SJCRH30 (cell line): ENCODE measurements at regions not wholly inside any gene's neighbourhood (a gene's known extent, or its start where the extent isn't known, plus 50 kb on each side); places are given as distances from the start of the nearest gene placed in this dataset.

ENCODE experiments used
- DNase-seq, 2 experiments: peaks; one replicate each; pipeline ENCODE4 v3.0.0-alpha.2; 2015 to 2020
- H3K27ac ChIP-seq: fragments of 250-450 bp; sonication (Bioruptor Pico); 2 replicates; pipeline ENCODE4 v1.5.1; 2020; ENCODE audit warnings: mild to moderate bottlenecking, moderate library complexity
- H3K27me3 ChIP-seq: fragments of 250-450 bp; sonication (Bioruptor Pico); 2 replicates; pipeline ENCODE4 v1.5.1; 2020; ENCODE audit warnings: mild to moderate bottlenecking, moderate library complexity
- H3K36me3 ChIP-seq: fragments of 250-450 bp; sonication (Bioruptor Pico); 2 replicates; pipeline ENCODE4 v1.5.1; 2020; ENCODE audit warnings: mild to moderate bottlenecking, moderate library complexity
- H3K4me1 ChIP-seq: fragments of 250-450 bp; sonication (Bioruptor Pico); 2 replicates; pipeline ENCODE4 v1.5.1; 2020; ENCODE audit warnings: mild to moderate bottlenecking, moderate library complexity
- H3K4me3 ChIP-seq: fragments of 250-450 bp; sonication (Bioruptor Pico); 2 replicates; pipeline ENCODE4 v1.5.1; 2020; ENCODE audit warnings: mild to moderate bottlenecking, moderate library complexity
- H3K9me3 ChIP-seq: fragments of 250-450 bp; sonication (Bioruptor Pico); replicated peaks from 2 replicates; pipeline ENCODE4 v1.5.1; 2020; ENCODE audit warnings: mild to moderate bottlenecking, moderate library complexity

DNA sequence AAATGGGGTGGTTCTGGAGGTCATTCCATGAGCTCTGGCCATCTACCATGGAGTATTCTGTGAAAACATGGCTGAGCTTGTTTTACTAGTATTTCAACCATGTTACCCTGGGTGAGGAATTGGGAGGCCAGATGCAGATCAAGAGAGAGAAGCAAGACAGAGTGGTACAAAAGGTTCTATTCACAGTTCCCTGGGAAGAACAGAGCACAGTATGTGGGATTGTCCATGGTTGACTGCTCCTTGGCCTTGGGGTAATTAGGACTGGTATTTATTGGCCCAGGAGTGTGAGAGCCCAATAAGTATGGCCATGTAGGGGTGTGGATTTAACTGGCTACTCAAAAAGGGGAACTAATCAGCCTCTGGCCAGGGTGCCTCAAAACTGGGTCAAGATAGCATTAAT lies 239.7 kb upstream of the GATB start:
- Histone ChIP-seq H3K36me3 (no peaks in the 10 kb centered on the region), H3K27ac (no peak overlapping the region), H3K4me1 (no peaks in the 10 kb centered on the region), H3K4me3 (no peak overlapping the region), H3K27me3 (no peaks in the 10 kb centered on the region), H3K9me3 (no peaks in the 10 kb centered on the region)
- DNase-seq, result no peak

DNA sequence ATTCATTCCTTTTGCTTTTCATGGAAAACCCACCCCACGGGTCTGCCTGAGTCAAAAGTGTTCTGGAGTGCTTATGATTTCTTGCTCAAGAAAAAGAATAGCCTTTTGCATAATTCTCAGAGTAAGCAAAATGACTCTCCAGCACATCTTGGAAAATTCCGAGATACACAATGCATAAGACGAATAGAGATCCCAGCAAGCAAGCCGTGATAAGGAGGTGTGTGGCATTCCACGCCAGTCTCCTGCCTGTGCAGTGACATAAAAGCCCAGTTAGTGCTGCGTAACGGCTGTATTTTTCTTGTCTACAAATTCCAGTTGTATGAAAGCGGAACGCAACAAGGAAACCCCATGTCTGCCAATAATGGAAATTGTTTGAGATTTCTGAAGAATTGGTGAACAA lies 237.9 kb upstream of the GATB start:
- no peak for DNase-seq
- no peaks in the 10 kb centered on the region for H3K9me3 ChIP-seq
- no peak overlapping the region for H3K4me3 ChIP-seq
- no peak overlapping the region for H3K27ac ChIP-seq
- no peaks in the 10 kb centered on the region for H3K27me3 ChIP-seq
- no peaks in the 10 kb centered on the region for H3K4me1 ChIP-seq
- no peaks in the 10 kb centered on the region for H3K36me3 ChIP-seq

DNA sequence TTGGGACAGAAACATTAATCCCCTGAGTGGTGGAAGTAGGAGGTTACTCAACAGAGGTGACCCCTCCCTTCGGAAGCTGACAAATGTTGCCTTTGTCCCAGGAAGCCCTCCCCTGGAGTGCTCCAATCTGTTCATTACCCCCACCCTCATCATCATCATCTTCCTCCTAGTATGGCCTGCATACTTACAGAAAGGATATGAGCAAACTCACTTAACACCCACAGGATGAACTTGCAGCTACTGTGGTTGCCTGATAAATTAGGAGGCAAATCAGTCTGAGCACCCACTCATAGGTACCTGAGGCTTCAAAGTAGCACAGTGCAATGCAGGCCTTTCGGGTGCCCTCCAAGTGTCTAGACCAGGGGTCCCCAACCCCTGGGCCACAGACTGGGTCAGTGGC lies 236.7 kb upstream of the GATB start:
- DNase-seq, result no peak
- Histone ChIP-seq H3K36me3 (no peaks in the 10 kb centered on the region), H3K9me3 (no peaks in the 10 kb centered on the region), H3K4me1 (no peaks in the 10 kb centered on the region), H3K4me3 (no peak overlapping the region), H3K27ac (no peak overlapping the region), H3K27me3 (no peaks in the 10 kb centered on the region)

DNA sequence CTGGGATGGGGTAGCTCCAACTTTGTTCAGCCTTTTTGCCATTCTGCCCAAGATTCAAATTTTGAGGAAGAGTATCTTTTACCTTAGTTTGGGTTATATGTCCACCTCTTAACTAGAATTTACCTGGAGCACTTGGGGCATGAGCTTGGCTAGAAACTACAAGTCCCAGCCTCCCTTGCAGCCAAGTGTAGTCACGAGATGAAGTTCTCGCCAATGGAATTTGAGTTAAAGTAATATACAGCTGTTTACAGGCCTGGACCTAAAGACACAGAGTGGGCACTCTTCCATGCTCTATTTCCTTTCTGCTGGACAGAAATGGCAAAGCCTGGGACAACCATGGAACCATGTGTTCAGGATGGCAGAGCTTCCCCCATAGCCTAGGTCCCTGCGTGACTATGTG lies 233.6 kb upstream of the GATB start:
- Histone ChIP-seq H3K27ac (no peak overlapping the region), H3K9me3 (no peaks in the 10 kb centered on the region), H3K4me1 (no peaks in the 10 kb centered on the region), H3K27me3 (no peaks in the 10 kb centered on the region), H3K4me3 (no peak overlapping the region), H3K36me3 (no peaks in the 10 kb centered on the region)
- no peak for DNase-seq

DNA sequence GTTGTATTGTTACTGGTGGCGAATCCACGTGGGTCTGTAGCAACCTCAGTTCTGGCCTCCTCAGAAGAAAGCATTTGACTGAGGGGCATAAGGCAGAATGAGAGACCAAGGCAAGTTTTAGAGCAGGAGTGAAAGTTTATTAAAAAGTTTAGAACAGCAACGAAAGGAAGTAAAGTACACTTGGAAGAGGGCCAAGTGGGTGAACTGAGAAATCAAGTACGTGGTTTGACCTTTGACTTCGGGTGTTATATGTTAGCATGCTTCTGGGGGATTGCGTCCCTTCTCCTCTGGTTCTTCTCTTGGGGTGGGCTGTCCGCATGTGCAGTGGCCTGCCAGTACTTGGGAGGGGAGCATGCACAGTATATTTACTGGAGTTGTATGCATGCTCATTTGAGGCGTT lies 232.7 kb upstream of the GATB start:
- Histone ChIP-seq H3K27me3 (no peaks in the 10 kb centered on the region), H3K36me3 (no peaks in the 10 kb centered on the region), H3K27ac (no peak overlapping the region), H3K4me3 (no peak overlapping the region), H3K9me3 (no peaks in the 10 kb centered on the region), H3K4me1 (no peaks in the 10 kb centered on the region)
- DNase-seq, result no peak

DNA sequence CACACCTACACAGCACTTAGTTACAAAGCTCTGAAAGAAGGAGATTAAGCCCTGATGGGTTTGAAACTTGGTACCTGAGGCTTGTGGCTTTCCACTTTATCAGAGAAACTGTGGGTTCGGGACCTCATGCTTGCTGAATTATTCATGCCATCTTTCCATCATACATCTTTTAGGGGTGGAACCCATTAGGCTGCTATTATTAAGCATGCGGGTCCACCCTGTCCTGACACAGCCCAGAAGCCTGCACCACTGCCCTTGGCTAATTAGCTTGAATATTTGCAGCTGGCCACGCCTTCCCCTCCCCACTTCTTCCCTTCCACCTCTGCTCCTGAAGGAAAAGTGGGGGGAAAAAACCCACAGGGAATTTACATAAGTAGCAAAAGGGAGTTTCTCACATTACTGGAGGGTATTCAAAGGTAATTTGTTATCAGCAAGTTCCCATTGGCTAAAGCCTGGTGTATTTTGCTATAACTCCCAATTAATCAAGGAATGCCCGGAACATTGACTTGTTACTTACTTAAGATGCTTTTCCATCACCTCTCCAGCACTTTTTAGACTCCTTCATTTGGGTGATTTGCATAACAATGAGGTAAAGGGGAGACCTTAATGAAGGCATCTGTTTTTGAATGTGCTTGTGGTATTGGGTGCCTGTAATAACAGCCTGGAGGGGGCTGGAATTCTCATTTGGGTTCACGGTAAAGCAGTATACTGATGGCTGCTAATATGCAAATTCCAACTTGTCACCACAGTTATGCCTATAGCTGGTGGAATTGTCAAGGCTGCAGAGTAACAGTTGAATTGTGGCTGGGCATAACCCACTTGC lies 231.7 kb upstream of the GATB start:
- Histone ChIP-seq H3K4me3 (no peak overlapping the region), H3K27ac (no peak overlapping the region), H3K27me3 (no peaks in the 10 kb centered on the region), H3K36me3 (no peaks in the 10 kb centered on the region), H3K4me1 (no peaks in the 10 kb centered on the region), H3K9me3 (no peaks in the 10 kb centered on the region)
- DNase-seq, result no peak

DNA sequence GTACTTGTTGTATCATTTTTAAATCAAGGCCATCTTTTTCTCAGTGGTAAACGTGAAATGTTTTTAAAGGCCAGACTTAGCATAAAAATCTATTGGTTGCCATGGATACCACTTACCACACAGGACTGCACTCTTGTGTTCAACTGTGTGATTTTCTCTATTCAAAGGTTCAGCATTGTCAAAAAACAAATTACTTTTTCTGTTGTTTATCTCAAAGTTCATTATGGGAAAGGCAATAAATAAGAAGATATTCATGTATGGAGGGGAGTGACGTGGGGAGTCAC lies 231.0 kb upstream of the GATB start:
- Histone ChIP-seq H3K36me3 (no peaks in the 10 kb centered on the region), H3K9me3 (no peaks in the 10 kb centered on the region), H3K27ac (no peak overlapping the region), H3K27me3 (no peaks in the 10 kb centered on the region), H3K4me1 (no peaks in the 10 kb centered on the region), H3K4me3 (no peak overlapping the region)
- DNase-seq, result no peak

DNA sequence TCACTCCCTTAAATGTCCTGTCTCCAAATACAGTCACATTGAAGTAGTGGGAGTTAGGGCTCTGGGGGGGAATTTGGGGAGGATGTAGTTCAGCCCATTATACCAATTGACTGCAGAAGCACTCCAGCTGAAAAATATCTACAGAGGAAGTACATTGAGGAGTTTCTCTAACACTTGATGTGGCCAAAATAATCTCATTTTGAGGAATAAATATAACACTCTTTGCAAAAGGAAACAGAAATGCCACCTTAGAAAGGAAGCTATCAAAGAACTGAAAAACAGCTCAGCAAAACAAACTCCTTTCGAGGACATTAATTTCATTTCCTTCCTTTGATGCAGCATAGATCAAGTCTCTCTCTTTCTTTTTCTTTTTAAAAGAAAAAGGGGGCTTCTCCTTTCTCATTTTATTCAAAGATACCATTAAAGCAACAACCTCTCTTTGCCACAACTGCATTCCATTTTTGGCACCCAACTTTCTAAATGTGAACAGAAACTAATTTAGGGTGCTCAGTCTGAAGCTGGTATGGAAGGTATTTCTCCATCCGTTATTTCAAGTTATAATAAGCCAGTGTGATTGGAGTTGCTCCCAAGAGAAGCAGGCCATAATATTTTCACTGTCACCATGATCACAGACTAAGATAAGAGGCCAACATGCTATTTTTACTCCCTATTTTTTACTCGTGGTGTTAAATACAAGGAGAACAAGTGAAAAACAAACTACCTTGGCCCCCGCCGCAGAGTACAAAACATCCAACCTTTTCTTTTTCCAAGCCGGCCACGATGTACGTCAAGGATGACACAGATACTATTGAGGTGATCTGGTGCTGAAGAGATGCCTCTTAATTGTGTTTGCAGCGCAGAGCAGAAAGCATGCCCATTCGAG lies 230.4 kb upstream of the GATB start:
- H3K36me3 ChIP-seq, result no peaks in the 10 kb centered on the region
- H3K27me3 ChIP-seq, result no peaks in the 10 kb centered on the region
- H3K4me3 ChIP-seq, result no peak overlapping the region
- DNase-seq, result no peak
- no peaks in the 10 kb centered on the region for H3K9me3 ChIP-seq
- H3K4me1 ChIP-seq, result no peaks in the 10 kb centered on the region
- H3K27ac ChIP-seq, result no peak overlapping the region

DNA sequence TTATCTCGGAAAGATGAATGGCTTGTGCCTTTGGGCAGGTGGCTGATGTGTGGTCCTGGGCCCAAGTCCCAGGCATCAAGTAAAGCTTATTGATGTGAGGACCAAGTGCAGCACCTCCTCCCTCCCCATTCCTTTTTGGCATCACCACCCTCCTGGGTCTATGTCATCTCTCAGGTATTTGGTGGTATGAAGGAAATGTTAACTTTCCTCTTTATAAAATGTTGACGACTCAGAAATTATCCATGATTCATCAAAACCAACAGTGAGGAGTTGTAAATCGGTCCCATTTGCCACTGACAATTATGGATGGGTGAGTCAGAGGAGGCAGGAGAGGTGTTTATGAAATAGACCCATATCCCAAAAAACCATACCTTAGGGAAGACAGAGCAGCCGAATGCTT lies 229.4 kb upstream of the GATB start:
- DNase-seq, result no peak
- H3K4me1 ChIP-seq, result no peaks in the 10 kb centered on the region
- H3K27me3 ChIP-seq, result no peaks in the 10 kb centered on the region
- H3K27ac ChIP-seq, result no peak overlapping the region
- H3K9me3 ChIP-seq, result no peaks in the 10 kb centered on the region
- no peak overlapping the region for H3K4me3 ChIP-seq
- no peaks in the 10 kb centered on the region for H3K36me3 ChIP-seq

DNA sequence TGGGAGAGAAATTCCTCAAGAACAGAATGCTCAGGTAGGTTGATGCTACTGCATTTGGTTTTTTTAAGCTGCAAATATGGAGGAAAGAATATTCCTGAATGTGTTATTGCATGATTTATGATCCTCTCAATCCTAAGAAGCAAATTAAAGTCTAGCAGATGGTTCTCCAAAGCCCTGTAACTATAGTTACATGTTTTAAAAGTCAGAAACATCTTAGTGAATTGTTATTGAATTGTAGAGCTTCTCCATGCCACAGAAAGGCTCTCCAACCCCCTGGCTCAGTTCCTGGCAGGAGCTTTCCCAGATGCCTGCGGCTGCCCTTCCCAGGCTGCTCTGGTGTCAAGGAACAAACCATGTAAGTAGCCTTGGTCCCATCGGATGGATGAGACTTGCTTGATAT lies 227.8 kb upstream of the GATB start:
- no peak overlapping the region for H3K27ac ChIP-seq
- no peaks in the 10 kb centered on the region for H3K9me3 ChIP-seq
- H3K4me3 ChIP-seq, result no peak overlapping the region
- no peak for DNase-seq
- no peaks in the 10 kb centered on the region for H3K36me3 ChIP-seq
- no peaks in the 10 kb centered on the region for H3K27me3 ChIP-seq
- no peaks in the 10 kb centered on the region for H3K4me1 ChIP-seq

DNA sequence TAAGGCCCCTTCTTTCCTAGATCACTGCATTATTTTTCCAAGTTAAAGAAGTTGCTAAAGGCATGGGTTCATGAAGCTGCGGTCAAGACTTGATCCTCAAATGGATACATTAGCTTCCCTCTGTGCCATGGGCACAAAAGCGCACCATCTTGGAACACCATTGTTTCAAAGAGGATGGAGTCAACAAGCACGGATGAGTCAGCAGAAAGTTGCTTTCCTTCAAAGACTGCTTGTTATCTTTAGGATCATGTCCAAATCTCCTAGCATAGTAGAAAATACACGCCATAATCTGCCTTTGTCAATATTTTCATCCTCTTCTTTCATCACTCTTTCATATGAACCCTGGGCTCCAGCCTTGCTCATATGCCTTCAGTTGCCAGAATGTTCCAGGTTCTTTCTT lies 226.8 kb upstream of the GATB start:
- Histone ChIP-seq H3K4me1 (no peaks in the 10 kb centered on the region), H3K4me3 (no peak overlapping the region), H3K36me3 (no peaks in the 10 kb centered on the region), H3K27me3 (no peaks in the 10 kb centered on the region), H3K9me3 (no peaks in the 10 kb centered on the region), H3K27ac (no peak overlapping the region)
- no peak for DNase-seq

DNA sequence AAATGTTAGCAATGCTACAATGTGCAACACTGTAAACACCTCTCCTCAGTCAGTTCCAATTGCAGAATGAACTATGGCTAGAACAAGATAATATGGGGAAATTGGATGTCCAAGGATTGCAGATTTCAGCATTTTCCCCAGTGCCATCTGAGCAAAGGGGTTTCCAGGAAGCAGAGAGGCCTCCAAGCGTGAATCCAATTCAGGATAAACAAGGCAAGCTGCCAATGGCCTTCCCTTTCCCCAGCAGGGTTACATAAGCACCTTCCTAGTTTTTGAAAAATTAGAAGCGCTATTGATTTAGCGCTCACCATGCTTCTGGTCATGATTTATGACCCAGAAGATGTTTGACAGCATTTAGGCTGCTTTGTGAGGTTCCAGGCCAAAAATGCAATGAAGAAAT lies 223.0 kb upstream of the GATB start:
- H3K4me1 ChIP-seq, result no peaks in the 10 kb centered on the region
- no peak for DNase-seq
- no peaks in the 10 kb centered on the region for H3K9me3 ChIP-seq
- no peak overlapping the region for H3K27ac ChIP-seq
- H3K36me3 ChIP-seq, result no peaks in the 10 kb centered on the region
- no peaks in the 10 kb centered on the region for H3K27me3 ChIP-seq
- H3K4me3 ChIP-seq, result no peak overlapping the region

DNA sequence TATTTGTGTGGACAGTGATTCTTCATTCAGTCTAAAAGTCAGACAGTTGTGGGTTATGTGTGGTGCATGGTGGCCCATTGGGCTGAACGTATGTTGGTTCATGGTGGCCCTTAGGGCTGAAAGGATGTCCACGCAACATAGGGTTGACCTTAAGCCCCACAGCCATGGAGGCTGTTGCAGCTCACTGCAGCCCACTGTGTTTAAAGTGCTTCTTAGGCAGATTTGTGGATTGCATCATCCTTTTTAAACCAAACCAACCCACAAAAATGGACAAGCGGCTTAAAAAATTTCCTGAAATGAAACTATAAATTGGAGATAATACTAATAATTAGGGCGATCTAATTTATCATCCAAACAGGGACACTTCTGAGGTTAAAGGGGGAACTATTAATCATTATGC lies 219.0 kb upstream of the GATB start:
- no peaks in the 10 kb centered on the region for H3K36me3 ChIP-seq
- H3K27me3 ChIP-seq, result no peaks in the 10 kb centered on the region
- H3K27ac ChIP-seq, result no peak overlapping the region
- DNase-seq, result no peak
- no peaks in the 10 kb centered on the region for H3K4me1 ChIP-seq
- H3K4me3 ChIP-seq, result no peak overlapping the region
- H3K9me3 ChIP-seq, result no peaks in the 10 kb centered on the region

DNA sequence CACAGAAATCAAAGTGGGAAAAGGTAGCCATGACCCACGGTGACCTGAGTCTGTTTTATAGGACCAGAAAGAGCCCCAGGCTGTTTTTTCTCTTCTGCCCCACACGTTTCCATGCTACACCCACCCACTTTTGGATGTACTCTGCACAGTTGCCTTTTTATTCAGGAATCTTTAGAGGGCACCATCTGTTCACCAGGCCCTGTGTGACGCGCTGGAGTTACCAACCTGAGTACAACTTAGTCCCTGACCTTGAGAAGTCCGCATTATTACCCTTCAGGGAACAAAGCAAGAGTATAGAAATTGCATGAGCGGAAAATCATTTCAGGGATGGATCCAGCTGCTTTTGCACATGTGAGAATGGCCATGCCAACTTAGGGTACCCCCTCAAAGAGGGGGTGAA lies 207.8 kb upstream of the GATB start:
- no peaks in the 10 kb centered on the region for H3K9me3 ChIP-seq
- H3K27me3 ChIP-seq, result no peaks in the 10 kb centered on the region
- no peak overlapping the region for H3K4me3 ChIP-seq
- DNase-seq, result no peak
- no peaks in the 10 kb centered on the region for H3K36me3 ChIP-seq
- H3K27ac ChIP-seq, result no peak overlapping the region
- H3K4me1 ChIP-seq, result no peaks in the 10 kb centered on the region

DNA sequence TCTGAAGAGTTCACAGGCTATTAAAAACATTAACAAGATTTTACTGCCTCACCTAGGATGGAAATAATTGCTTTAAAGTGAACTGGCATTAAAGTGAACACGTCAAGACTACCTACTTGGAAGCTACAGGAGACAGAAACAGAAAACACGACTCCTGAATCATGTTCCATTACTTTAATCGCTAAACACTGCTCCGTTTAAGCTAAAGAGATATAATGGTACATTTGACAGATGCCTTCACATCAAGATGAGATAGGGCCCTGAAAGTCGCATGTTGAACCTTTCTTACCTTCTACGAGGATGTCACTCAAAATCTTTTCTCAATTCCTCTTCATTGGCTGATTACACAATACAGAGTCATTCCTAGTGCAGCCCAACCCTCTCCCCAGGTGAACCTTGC lies 206.3 kb upstream of the GATB start:
- no peaks in the 10 kb centered on the region for H3K36me3 ChIP-seq
- H3K27me3 ChIP-seq, result no peaks in the 10 kb centered on the region
- no peak overlapping the region for H3K4me3 ChIP-seq
- DNase-seq, result no peak
- H3K27ac ChIP-seq, result no peak overlapping the region
- H3K4me1 ChIP-seq, result no peaks in the 10 kb centered on the region
- no peaks in the 10 kb centered on the region for H3K9me3 ChIP-seq
